Liver (tissue), 8 donors: ENCODE measurements at regions not wholly inside any gene's neighbourhood (a gene's known extent, or its start where the extent isn't known, plus 50 kb on each side); places are given as distances from the start of the nearest gene placed in this dataset.

Source experiments
- DNase-seq: peaks from one replicate; pipeline ENCODE4 v3.0.0-alpha.2; 2017; ENCODE audit warnings: low spot score
- H3K27ac ChIP-seq, 2 donors: one replicate each; pipeline ENCODE4 v1.7.0; 2013; ENCODE audit warnings: inconsistent platforms in 2 of 2, low read length in 2 of 2, control low read depth in 1 of 2, low read depth in 1 of 2, mild to moderate bottlenecking in 1 of 2
- H3K27me3 ChIP-seq, 4 donors: one replicate each; pipeline versions ENCODE4 v1.6.1 to v1.7.0; 2013; ENCODE audit warnings: low read length in 3 of 4, inconsistent platforms in 1 of 4, mild to moderate bottlenecking in 1 of 4, moderate library complexity in 1 of 4; ENCODE audit not compliant: control insufficient read depth in 4 of 4, insufficient read depth in 4 of 4
- H3K36me3 ChIP-seq, 4 donors: one replicate each; pipeline versions ENCODE4 v1.6.1 to v1.7.0; 2013; ENCODE audit warnings: low read length in 3 of 4, mild to moderate bottlenecking in 3 of 4, low read depth in 1 of 4, moderate library complexity in 1 of 4; ENCODE audit not compliant: control insufficient read depth in 4 of 4, insufficient read depth in 3 of 4
- H3K4me1 ChIP-seq, 4 donors: one replicate each; pipeline versions ENCODE4 v1.6.1 to v1.7.0; 2013; ENCODE audit warnings: low read length in 3 of 4, mild to moderate bottlenecking in 3 of 4, moderate library complexity in 1 of 4; ENCODE audit not compliant: control insufficient read depth in 4 of 4, insufficient read depth in 4 of 4
- H3K4me3 ChIP-seq, 3 donors: one replicate each; pipeline versions ENCODE4 v1.6.1 to v1.7.0; 2013; ENCODE audit warnings: low read length in 3 of 3, control low read depth in 1 of 3, low read depth in 1 of 3, mild to moderate bottlenecking in 1 of 3
- H3K9ac ChIP-seq, 2 donors: one replicate each; pipeline ENCODE4 v1.7.0; 2013; ENCODE audit warnings: low read length in 2 of 2, mild to moderate bottlenecking in 2 of 2, moderate library complexity in 2 of 2, control low read depth in 1 of 2, low read depth in 1 of 2
- H3K9me3 ChIP-seq, 4 donors: one replicate each; pipeline versions ENCODE4 v1.6.1 to v1.7.0; 2013; ENCODE audit warnings: low read length in 3 of 4; ENCODE audit not compliant: control insufficient read depth in 4 of 4
- FOXA1 ChIP-seq: IDR thresholded peaks from 2 replicates; pipeline ENCODE4 v1.6.1; 2016; ENCODE audit warnings: antibody characterized with exemption
- FOXA2 ChIP-seq: IDR thresholded peaks from 2 replicates; pipeline ENCODE4 v1.6.1; 2016; ENCODE audit warnings: antibody characterized with exemption
- HNF4A ChIP-seq, 2 donors: conservative IDR thresholded peaks; 2 replicates each; pipeline ENCODE4 v1.6.1; 2016; ENCODE audit warnings: antibody characterized with exemption in 2 of 2, mild to moderate bottlenecking in 2 of 2
- HNF4G ChIP-seq: IDR thresholded peaks from 2 replicates; pipeline ENCODE4 v1.6.1; 2016; ENCODE audit warnings: antibody characterized with exemption
- JUND ChIP-seq, 2 donors: IDR thresholded peaks; 2 replicates each; pipeline ENCODE4 v1.6.1; 2016; ENCODE audit warnings: antibody characterized with exemption in 2 of 2
- RAD21 ChIP-seq, 2 donors: IDR thresholded peaks; 2 replicates each; pipeline ENCODE4 v1.6.1; 2016; ENCODE audit warnings: antibody characterized with exemption in 2 of 2, mild to moderate bottlenecking in 2 of 2
- SP1 ChIP-seq: IDR thresholded peaks from 2 replicates; pipeline ENCODE4 v1.6.1; 2018; ENCODE audit warnings: antibody characterized with exemption, mild to moderate bottlenecking
- TAF1 ChIP-seq: conservative IDR thresholded peaks from 2 replicates; pipeline ENCODE4 v1.6.1; 2016; ENCODE audit warnings: antibody characterized with exemption, mild to moderate bottlenecking
- YY1 ChIP-seq: IDR thresholded peaks from 2 replicates; pipeline ENCODE4 v1.6.1; 2016; ENCODE audit warnings: antibody characterized with exemption, mild to moderate bottlenecking
- WGBS: extraction: QIAGEN DNeasy Blood & Tissue Kit; methylation state at CpG from one replicate; pipeline ENCODE4 v1.1.7; 2013; 5-methylcytosine and 5-hydroxymethylcytosine counted together
- TF ChIP-seq, protein P1 (sequence below): IDR thresholded peaks from 2 replicates; pipeline ENCODE4 v1.6.1; 2016; ENCODE audit warnings: antibody characterized with exemption
- TF ChIP-seq, protein P2 (sequence below): IDR thresholded peaks from 2 replicates; pipeline ENCODE4 v1.6.1; 2016; ENCODE audit warnings: antibody characterized with exemption, mild to moderate bottlenecking
- TF ChIP-seq, protein P3 (sequence below): fragments of 150-350 bp; IDR thresholded peaks from 2 replicates; pipeline ENCODE4 v1.5.1; 2017; ENCODE audit warnings: improper control_type of control experiment, low read depth, low read length; ENCODE audit not compliant: missing input control
- TF ChIP-seq, protein P4 (sequence below): IDR thresholded peaks from 2 replicates; pipeline ENCODE4 v1.6.1; 2016; ENCODE audit warnings: antibody characterized with exemption
- donor health status: healthy.
- donor health status: healthy.
- donor health status: healthy.
- donor health status: healthy.
- donor health status: healthy.

DNA sequence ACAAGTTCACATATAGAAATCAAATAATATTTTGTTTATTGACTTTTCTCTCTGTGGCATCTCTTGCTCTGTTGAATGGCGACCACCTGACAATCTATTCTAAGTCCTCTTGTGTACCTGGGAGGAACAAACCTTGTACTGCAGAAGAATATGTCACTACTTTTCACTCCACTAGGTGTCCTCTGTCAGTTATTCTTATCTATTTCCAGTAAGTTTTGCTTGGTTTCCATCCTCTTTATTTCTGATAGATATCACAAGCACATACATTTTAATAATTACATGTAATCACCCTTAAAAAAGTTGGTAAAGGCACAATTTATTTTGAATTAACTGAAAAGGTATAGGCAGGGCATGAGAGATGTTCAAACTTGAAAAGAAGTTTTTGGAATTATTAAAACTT lies 238.4 kb downstream of the SNCA start:
- no peak for DNase-seq
- 39% methylated on average over 1 of the region's 1 CpG for WGBS
- no peaks in the 10 kb centered on the region for H3K36me3 ChIP-seq
- TF ChIP-seq RAD21 (IDR thresholded peaks at IDR 0.05): peak in 1 of 2 donors; percentile 34
- TF ChIP-seq HNF4A (conservative IDR thresholded peaks at IDR 0.05): no peak
- no peak for TF ChIP-seq SP1
- no peak for TF ChIP-seq FOXA2
- TF ChIP-seq, protein P1, sequence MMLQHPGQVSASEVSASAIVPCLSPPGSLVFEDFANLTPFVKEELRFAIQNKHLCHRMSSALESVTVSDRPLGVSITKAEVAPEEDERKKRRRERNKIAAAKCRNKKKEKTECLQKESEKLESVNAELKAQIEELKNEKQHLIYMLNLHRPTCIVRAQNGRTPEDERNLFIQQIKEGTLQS: no peak
- no peak for TF ChIP-seq HNF4G
- TF ChIP-seq JUND (IDR thresholded peaks at IDR 0.05): no peak
- no peak for TF ChIP-seq YY1
- TF ChIP-seq TAF1: no peak
- TF ChIP-seq, protein P2, sequence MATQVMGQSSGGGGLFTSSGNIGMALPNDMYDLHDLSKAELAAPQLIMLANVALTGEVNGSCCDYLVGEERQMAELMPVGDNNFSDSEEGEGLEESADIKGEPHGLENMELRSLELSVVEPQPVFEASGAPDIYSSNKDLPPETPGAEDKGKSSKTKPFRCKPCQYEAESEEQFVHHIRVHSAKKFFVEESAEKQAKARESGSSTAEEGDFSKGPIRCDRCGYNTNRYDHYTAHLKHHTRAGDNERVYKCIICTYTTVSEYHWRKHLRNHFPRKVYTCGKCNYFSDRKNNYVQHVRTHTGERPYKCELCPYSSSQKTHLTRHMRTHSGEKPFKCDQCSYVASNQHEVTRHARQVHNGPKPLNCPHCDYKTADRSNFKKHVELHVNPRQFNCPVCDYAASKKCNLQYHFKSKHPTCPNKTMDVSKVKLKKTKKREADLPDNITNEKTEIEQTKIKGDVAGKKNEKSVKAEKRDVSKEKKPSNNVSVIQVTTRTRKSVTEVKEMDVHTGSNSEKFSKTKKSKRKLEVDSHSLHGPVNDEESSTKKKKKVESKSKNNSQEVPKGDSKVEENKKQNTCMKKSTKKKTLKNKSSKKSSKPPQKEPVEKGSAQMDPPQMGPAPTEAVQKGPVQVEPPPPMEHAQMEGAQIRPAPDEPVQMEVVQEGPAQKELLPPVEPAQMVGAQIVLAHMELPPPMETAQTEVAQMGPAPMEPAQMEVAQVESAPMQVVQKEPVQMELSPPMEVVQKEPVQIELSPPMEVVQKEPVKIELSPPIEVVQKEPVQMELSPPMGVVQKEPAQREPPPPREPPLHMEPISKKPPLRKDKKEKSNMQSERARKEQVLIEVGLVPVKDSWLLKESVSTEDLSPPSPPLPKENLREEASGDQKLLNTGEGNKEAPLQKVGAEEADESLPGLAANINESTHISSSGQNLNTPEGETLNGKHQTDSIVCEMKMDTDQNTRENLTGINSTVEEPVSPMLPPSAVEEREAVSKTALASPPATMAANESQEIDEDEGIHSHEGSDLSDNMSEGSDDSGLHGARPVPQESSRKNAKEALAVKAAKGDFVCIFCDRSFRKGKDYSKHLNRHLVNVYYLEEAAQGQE: no peak
- TF ChIP-seq, protein P3, sequence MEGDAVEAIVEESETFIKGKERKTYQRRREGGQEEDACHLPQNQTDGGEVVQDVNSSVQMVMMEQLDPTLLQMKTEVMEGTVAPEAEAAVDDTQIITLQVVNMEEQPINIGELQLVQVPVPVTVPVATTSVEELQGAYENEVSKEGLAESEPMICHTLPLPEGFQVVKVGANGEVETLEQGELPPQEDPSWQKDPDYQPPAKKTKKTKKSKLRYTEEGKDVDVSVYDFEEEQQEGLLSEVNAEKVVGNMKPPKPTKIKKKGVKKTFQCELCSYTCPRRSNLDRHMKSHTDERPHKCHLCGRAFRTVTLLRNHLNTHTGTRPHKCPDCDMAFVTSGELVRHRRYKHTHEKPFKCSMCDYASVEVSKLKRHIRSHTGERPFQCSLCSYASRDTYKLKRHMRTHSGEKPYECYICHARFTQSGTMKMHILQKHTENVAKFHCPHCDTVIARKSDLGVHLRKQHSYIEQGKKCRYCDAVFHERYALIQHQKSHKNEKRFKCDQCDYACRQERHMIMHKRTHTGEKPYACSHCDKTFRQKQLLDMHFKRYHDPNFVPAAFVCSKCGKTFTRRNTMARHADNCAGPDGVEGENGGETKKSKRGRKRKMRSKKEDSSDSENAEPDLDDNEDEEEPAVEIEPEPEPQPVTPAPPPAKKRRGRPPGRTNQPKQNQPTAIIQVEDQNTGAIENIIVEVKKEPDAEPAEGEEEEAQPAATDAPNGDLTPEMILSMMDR: peak; percentile 7
- no peaks in the 10 kb centered on the region for H3K27me3 ChIP-seq
- H3K27ac ChIP-seq: no peak overlapping the region
- no peak overlapping the region for H3K9ac ChIP-seq
- no peaks in the 10 kb centered on the region for H3K9me3 ChIP-seq
- H3K4me1 ChIP-seq: no peaks in the 10 kb centered on the region
- H3K4me3 ChIP-seq: no peak overlapping the region

DNA sequence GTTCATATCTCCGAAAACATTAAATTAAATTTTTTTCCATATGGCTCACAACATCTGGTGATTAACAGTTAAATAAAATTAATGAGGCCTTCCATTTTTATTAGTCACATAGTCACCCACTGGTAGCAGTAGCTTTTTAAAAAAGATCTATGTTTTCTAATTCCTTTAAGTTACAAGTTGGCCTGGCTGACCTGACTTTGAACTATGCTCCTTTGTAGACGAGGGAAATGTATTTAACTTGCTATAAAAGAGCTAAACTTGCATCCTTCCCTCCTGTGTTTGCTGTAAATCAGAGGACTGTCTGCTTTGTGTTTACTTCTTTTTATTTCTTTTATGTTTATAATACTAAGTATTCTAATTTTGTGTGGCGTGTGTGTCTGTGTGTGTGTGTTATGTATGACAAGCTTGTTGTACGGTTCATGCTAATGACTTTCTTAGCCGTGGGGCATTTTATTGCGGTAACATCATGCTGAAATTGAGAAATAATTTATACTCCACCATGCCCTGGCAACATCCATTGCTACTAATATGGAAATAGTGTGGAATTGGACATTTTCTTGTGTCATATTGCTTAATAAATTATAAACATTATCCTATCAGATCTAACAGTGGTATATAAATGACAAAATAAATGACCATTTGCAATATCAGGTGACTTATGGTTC lies 241.7 kb downstream of the SNCA start:
- H3K9me3 ChIP-seq: no peaks in the 10 kb centered on the region
- H3K4me3 ChIP-seq: no peak overlapping the region
- H3K36me3 ChIP-seq: no peaks in the 10 kb centered on the region
- DNase-seq: no peak
- no peak overlapping the region for H3K9ac ChIP-seq
- WGBS: 91% methylated on average over 6 of the region's 6 CpGs
- no peaks in the 10 kb centered on the region for H3K27me3 ChIP-seq
- no peaks in the 10 kb centered on the region for H3K4me1 ChIP-seq
- H3K27ac ChIP-seq: no peak overlapping the region
- TF ChIP-seq, protein P4, sequence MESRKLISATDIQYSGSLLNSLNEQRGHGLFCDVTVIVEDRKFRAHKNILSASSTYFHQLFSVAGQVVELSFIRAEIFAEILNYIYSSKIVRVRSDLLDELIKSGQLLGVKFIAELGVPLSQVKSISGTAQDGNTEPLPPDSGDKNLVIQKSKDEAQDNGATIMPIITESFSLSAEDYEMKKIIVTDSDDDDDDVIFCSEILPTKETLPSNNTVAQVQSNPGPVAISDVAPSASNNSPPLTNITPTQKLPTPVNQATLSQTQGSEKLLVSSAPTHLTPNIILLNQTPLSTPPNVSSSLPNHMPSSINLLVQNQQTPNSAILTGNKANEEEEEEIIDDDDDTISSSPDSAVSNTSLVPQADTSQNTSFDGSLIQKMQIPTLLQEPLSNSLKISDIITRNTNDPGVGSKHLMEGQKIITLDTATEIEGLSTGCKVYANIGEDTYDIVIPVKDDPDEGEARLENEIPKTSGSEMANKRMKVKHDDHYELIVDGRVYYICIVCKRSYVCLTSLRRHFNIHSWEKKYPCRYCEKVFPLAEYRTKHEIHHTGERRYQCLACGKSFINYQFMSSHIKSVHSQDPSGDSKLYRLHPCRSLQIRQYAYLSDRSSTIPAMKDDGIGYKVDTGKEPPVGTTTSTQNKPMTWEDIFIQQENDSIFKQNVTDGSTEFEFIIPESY: no peak
- TF ChIP-seq YY1 (no peak), FOXA1 (no peak)
